NCI-H1092 treated with DMSO at 0.1 percent for 48 hours (cell line): ENCODE measurements at regions not wholly inside any gene's neighbourhood (a gene's known extent, or its start where the extent isn't known, plus 50 kb on each side); places are given as distances from the start of the nearest gene placed in this dataset.

ENCODE experiments used
- DNase-seq: peaks from one replicate; lab custom pipeline; 2025; lab: John Stamatoyannopoulos, UW

- DNase-seq, result no peak
These were observed 266.1 kb upstream of the SIX2 start for GRCh38 chr2:45275242-45275805.

GRCh38 chr2:45274250-45274926 is 265.1 kb upstream of the SIX2 start:
- peak; percentile 92 for DNase-seq

- DNase-seq, result peak; percentile 75
These were observed 264.4 kb upstream of the SIX2 start for GRCh38 chr2:45273412-45274249.

GRCh38 chr2:45272549-45273265 is 263.5 kb upstream of the SIX2 start:
- peak; percentile 20 for DNase-seq

- DNase-seq, result no peak
These were observed 260.0 kb upstream of the SIX2 start for GRCh38 chr2:45269149-45269793.

- no peak for DNase-seq
These were observed 259.4 kb upstream of the SIX2 start for GRCh38 chr2:45268631-45269030.

- DNase-seq, result no peak
These were observed 258.0 kb upstream of the SIX2 start for GRCh38 chr2:45267062-45267792.

- no peak for DNase-seq
These were observed 256.1 kb upstream of the SIX2 start for GRCh38 chr2:45265336-45265735.

GRCh38 chr2:45264227-45265225 is 255.3 kb upstream of the SIX2 start:
- no peak for DNase-seq

GRCh38 chr2:45263147-45263546 is 253.9 kb upstream of the SIX2 start:
- DNase-seq, result no peak

GRCh38 chr2:45261746-45262145 is 252.5 kb upstream of the SIX2 start:
- DNase-seq, result no peak

GRCh38 chr2:45260946-45261345 is 251.7 kb upstream of the SIX2 start:
- no peak for DNase-seq

GRCh38 chr2:45259547-45260160 is 250.4 kb upstream of the SIX2 start:
- DNase-seq, result peak; percentile 33

GRCh38 chr2:45259138-45259537 is 249.9 kb upstream of the SIX2 start:
- peak; percentile 95 for DNase-seq

- DNase-seq, result no peak
These were observed 249.1 kb upstream of the SIX2 start for GRCh38 chr2:45258311-45258710.

GRCh38 chr2:45257820-45258219 is 248.6 kb upstream of the SIX2 start:
- no peak for DNase-seq

- DNase-seq, result peak; percentile 67
These were observed 247.8 kb upstream of the SIX2 start for GRCh38 chr2:45256867-45257641.

GRCh38 chr2:45256173-45256866 is 247.1 kb upstream of the SIX2 start:
- no peak for DNase-seq
